Caco-2 (cell line): ENCODE measurements at regions not wholly inside any gene's neighbourhood (a gene's known extent, or its start where the extent isn't known, plus 50 kb on each side); places are given as distances from the start of the nearest gene placed in this dataset.

ENCODE experiments used
- BruUV-seq: library from RNA; stranded (reverse); fragments of 400-500 nt; replicated peaks from 2 replicates; lab custom pipeline; 2021; lab: Mats Ljungman, UMichigan
- CTCF ChIA-PET: fragments of 300-600 bp; sonication (Branson Sonifier 250); formaldehyde crosslinking; loops from one replicate; lab custom pipeline; 2022; ENCODE audit warnings: antibody characterized with exemption; lab: Charles Lee
- POLR2A ChIA-PET: fragments of 300-600 bp; sonication (Branson Sonifier 250); formaldehyde crosslinking; loops from one replicate; lab custom pipeline; 2022; ENCODE audit warnings: antibody characterized with exemption; lab: Charles Lee
- DNase-seq, 2 experiments: peaks; one replicate each; pipeline versions ENCODE4 v3.0.0 to v3.0.0-alpha.2; 2020 to 2022
- H3K27me3 ChIP-seq: replicated peaks from 2 replicates; pipeline ENCODE4 v1.6.0; 2011; ENCODE audit warnings: low read length; ENCODE audit not compliant: control insufficient read depth, insufficient read depth
- H3K36me3 ChIP-seq: 2 replicates; pipeline ENCODE4 v1.5.1; 2011; ENCODE audit warnings: low read length; ENCODE audit not compliant: control insufficient read depth, insufficient read depth
- H3K4me1 ChIP-seq: fragments of 250-450 bp; sonication (Bioruptor Pico); 2 replicates; pipeline ENCODE4 v1.5.1; 2020; ENCODE audit warnings: mild to moderate bottlenecking
- H3K4me3 ChIP-seq: 2 replicates; pipeline ENCODE4 v1.5.1; 2011; ENCODE audit warnings: low read depth, mild to moderate bottlenecking, control low read depth, low read length
- H3K9me3 ChIP-seq: fragments of 250-450 bp; sonication (Bioruptor Pico); 2 replicates; pipeline ENCODE4 v1.5.1; 2020; ENCODE audit warnings: mild to moderate bottlenecking, moderate library complexity
- H3K27ac Mint-ChIP-seq: one replicate; pipeline ENCODE4 v1.8.0; 2022; ENCODE audit warnings: mixed read lengths; ENCODE audit not compliant: unreplicated experiment
- H3K27me3 Mint-ChIP-seq: one replicate; pipeline ENCODE4 v1.8.0; 2022; ENCODE audit warnings: mixed read lengths; ENCODE audit not compliant: insufficient read depth, unreplicated experiment
- H3K36me3 Mint-ChIP-seq: one replicate; pipeline ENCODE4 v1.8.0; 2022; ENCODE audit warnings: mild to moderate bottlenecking, mixed read lengths; ENCODE audit not compliant: insufficient read depth, unreplicated experiment
- H3K4me1 Mint-ChIP-seq: one replicate; pipeline ENCODE4 v1.8.0; 2022; ENCODE audit warnings: low read depth, mixed read lengths; ENCODE audit not compliant: unreplicated experiment
- H3K4me3 Mint-ChIP-seq: one replicate; pipeline ENCODE4 v1.8.0; 2022; ENCODE audit warnings: mild to moderate bottlenecking, moderate library complexity, mixed read lengths; ENCODE audit not compliant: unreplicated experiment
- H3K9me3 Mint-ChIP-seq: one replicate; pipeline ENCODE4 v1.8.0; 2022; ENCODE audit warnings: mixed read lengths; ENCODE audit not compliant: unreplicated experiment
- CTCF ChIP-seq, 2 experiments: fragments of 200-600 bp in 1 of 2; IDR thresholded peaks; 1 replicate in 1 of 2; 2 replicates in 1 of 2; pipeline versions ENCODE4 v1.5.1 to v1.8.0; 2011 to 2022; ENCODE audit warnings: antibody characterized with exemption in 1 of 2, control low read depth in 1 of 2, inconsistent platforms in 1 of 2, low read depth in 1 of 2, low read length in 1 of 2, mild to moderate bottlenecking in 1 of 2, moderate library complexity in 1 of 2; ENCODE audit not compliant: insufficient read depth in 1 of 2, severe bottlenecking in 1 of 2, unreplicated experiment in 1 of 2
- intact Hi-C: fragments of 100-400 bp; cut with micrococcal nuclease; formaldehyde crosslinking; loops from one replicate; pipeline ENCODE4 v1.10.0; 2022; ENCODE audit not compliant: unreplicated experiment

DNA sequence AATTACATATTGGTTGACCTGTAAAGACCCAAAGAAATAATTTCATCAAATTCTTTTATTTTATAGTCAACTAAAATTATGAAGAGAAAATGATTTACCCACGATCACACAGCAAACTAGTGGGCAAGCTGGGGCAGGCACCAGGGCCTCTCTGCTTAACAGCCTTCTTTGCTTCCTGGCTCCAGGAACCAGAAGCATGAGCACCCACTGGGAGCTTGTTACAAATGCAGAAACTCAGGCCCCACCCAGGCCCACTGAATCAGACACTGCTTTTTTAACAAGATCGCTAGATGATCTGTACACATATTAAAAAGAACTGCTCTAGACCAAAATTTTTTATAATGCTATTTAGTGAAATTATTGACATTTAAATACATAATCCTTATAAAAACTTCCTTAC lies 95.0 kb downstream of the GEMIN8 start:
- Histone ChIP-seq H3K27me3 (no peaks in the 10 kb centered on the region), H3K4me1 (no peaks in the 10 kb centered on the region), H3K4me3 (no peak overlapping the region), H3K36me3 (no peaks in the 10 kb centered on the region), H3K9me3 (no peaks in the 10 kb centered on the region)
- Mint-ChIP-seq H3K9me3 (no peaks in the 10 kb centered on the region), H3K36me3 (no peaks in the 10 kb centered on the region), H3K27ac (no peak overlapping the region), H3K4me3 (no peak overlapping the region), H3K4me1 (no peaks in the 10 kb centered on the region), H3K27me3 (peaks cover 15% of the 10 kb centered on the region)
- DNase-seq, result no peak
- intact Hi-C loops, result loop anchor here (10.0 kb wide), 1 partner anchor 90 kb away; the partner anchor contains the start of gene GEMIN8
- ChIA-PET POLR2A (no interaction called here), CTCF (no interaction called here)
- no TSS peak for BruUV-seq
- TF ChIP-seq CTCF (IDR thresholded peaks at IDR 0.05; ENCODE audit: insufficient read depth in 1 of 2, low read depth in 1 of 2, low read length in 1 of 2, severe bottlenecking in 1 of 2, unreplicated experiment in 1 of 2), result no peak

DNA sequence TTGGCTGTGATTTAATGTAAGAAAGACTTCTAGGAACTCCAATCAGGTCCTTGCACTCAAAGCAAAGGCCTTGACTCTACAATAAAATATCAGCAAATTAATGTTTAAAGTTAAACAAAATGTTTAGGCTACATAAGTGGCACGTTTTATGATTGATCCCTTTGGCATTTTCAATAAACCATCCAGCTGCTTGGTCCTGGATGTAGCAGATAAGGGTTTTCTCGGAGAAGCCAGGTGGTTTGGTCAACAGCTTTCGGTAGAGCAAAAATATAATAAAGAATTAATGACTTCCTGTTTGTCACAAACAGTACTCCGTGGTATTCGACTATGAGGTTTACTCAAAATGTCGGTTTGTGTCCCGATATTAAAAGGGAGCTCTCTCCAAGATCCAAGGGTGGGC lies 95.8 kb downstream of the GEMIN8 start:
- ChIA-PET POLR2A (no interaction called here), CTCF (no interaction called here)
- Mint-ChIP-seq H3K4me3 (no peak overlapping the region), H3K27me3 (peaks cover 14% of the 10 kb centered on the region), H3K27ac (no peak overlapping the region), H3K36me3 (no peaks in the 10 kb centered on the region), H3K9me3 (no peaks in the 10 kb centered on the region), H3K4me1 (no peaks in the 10 kb centered on the region)
- no peak for DNase-seq
- TF ChIP-seq CTCF (IDR thresholded peaks at IDR 0.05; ENCODE audit: insufficient read depth in 1 of 2, low read depth in 1 of 2, low read length in 1 of 2, severe bottlenecking in 1 of 2, unreplicated experiment in 1 of 2), result no peak
- Histone ChIP-seq H3K4me1 (no peaks in the 10 kb centered on the region), H3K27me3 (no peaks in the 10 kb centered on the region), H3K9me3 (no peaks in the 10 kb centered on the region), H3K36me3 (no peaks in the 10 kb centered on the region), H3K4me3 (no peak overlapping the region)
- no TSS peak for BruUV-seq
- intact Hi-C loops, result loop anchor here (10.0 kb wide), 1 partner anchor 91 kb away; the partner anchor contains the start of gene GEMIN8

DNA sequence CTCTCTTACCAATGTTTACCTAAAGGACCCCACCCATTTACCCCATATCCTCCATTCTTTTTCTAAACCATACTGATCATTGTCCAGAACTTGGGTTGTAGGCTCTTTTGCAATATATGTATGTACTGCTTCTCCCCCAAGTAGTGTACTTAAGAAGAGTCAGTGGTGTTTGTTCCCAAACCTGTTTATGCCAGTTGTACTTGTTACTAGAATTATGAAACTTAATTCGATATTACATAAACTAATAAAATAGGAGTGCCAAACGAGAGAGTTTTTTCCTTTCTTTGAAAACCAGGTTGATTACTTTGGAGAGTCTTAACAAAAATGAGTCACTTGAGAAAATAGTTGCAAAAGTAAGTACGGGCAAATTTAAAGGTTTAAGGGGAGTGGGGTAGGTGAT lies 96.3 kb downstream of the GEMIN8 start:
- no peak for DNase-seq
- POLR2A ChIA-PET, result no interaction called here
- Histone ChIP-seq H3K9me3 (no peaks in the 10 kb centered on the region), H3K36me3 (no peaks in the 10 kb centered on the region), H3K27me3 (no peaks in the 10 kb centered on the region), H3K4me3 (no peak overlapping the region), H3K4me1 (no peaks in the 10 kb centered on the region)
- intact Hi-C loops, result loop anchor here (10.0 kb wide), 1 partner anchor 91 kb away; the partner anchor contains the start of gene GEMIN8
- Mint-ChIP-seq H3K27me3 (peaks cover 18% of the 10 kb centered on the region), H3K4me3 (no peak overlapping the region), H3K27ac (no peak overlapping the region), H3K36me3 (no peaks in the 10 kb centered on the region), H3K4me1 (no peaks in the 10 kb centered on the region), H3K9me3 (no peaks in the 10 kb centered on the region)
- CTCF ChIA-PET, result no interaction called here
- TF ChIP-seq CTCF (IDR thresholded peaks at IDR 0.05; ENCODE audit: insufficient read depth in 1 of 2, low read depth in 1 of 2, low read length in 1 of 2, severe bottlenecking in 1 of 2, unreplicated experiment in 1 of 2), result no peak
- no TSS peak for BruUV-seq
